ENCODE measurements at regions not wholly inside any gene's neighbourhood (a gene's known extent, or its start where the extent isn't known, plus 50 kb on each side); places are given as distances from the start of the nearest gene placed in this dataset.
A peak's percentile ranks its signal among the peaks of the same experiment; 100 is the strongest.

GRCh38 chr6:14310960-14311359, 193.4 kb downstream of the CD83 start:
- DNase-seq (ENCODE audit: low read depth, low spot score), result no peak
- Mint-ChIP-seq H3K4me1 (peaks cover 9% of the 10 kb centered on the region), H3K9me3 (peaks cover 7% of the 10 kb centered on the region), H3K36me3 (ENCODE audit: low read depth) (no peaks in the 10 kb centered on the region), H3K4me3 (no peak overlapping the region), H3K27ac (ENCODE audit: unreplicated experiment) (no peak overlapping the region), H3K27me3 (ENCODE audit: low read depth) (no peaks in the 10 kb centered on the region)
- no peak for TF ChIP-seq CTCF (conservative IDR thresholded peaks at IDR 0.05)

GRCh38 chr6:14312587-14312986, 195.0 kb downstream of the CD83 start:
- Mint-ChIP-seq H3K27ac (ENCODE audit: unreplicated experiment) (no peak overlapping the region), H3K27me3 (ENCODE audit: low read depth) (no peaks in the 10 kb centered on the region), H3K36me3 (ENCODE audit: low read depth) (no peaks in the 10 kb centered on the region), H3K4me3 (no peak overlapping the region), H3K9me3 (peaks cover 7% of the 10 kb centered on the region), H3K4me1 (peaks cover 13% of the 10 kb centered on the region)
- no peak for TF ChIP-seq CTCF (conservative IDR thresholded peaks at IDR 0.05)
- no peak for DNase-seq (ENCODE audit: low read depth, low spot score)

GRCh38 chr6:14313248-14313647, 195.7 kb downstream of the CD83 start:
- H3K4me1 Mint-ChIP-seq, result peaks cover 13% of the 10 kb centered on the region
- no peak for TF ChIP-seq CTCF (conservative IDR thresholded peaks at IDR 0.05)
- H3K27ac Mint-ChIP-seq (ENCODE audit: unreplicated experiment), result no peak overlapping the region
- no peaks in the 10 kb centered on the region for H3K27me3 Mint-ChIP-seq (ENCODE audit: low read depth)
- H3K4me3 Mint-ChIP-seq, result no peak overlapping the region
- peaks cover 7% of the 10 kb centered on the region for H3K9me3 Mint-ChIP-seq
- H3K36me3 Mint-ChIP-seq (ENCODE audit: low read depth), result no peaks in the 10 kb centered on the region
- DNase-seq (ENCODE audit: low read depth, low spot score), result no peak

- Mint-ChIP-seq H3K9me3 (peaks cover 7% of the 10 kb centered on the region), H3K4me1 (peaks cover 23% of the 10 kb centered on the region), H3K27ac (ENCODE audit: unreplicated experiment) (peak overlapping the region; percentile 79), H3K4me3 (no peak overlapping the region), H3K36me3 (ENCODE audit: low read depth) (no peaks in the 10 kb centered on the region), H3K27me3 (ENCODE audit: low read depth) (no peaks in the 10 kb centered on the region)
- no peak for DNase-seq (ENCODE audit: low read depth, low spot score)
- no peak for TF ChIP-seq CTCF (conservative IDR thresholded peaks at IDR 0.05)
Measured at GRCh38 chr6:14315353-14315752, 197.8 kb downstream of the CD83 start.

- Mint-ChIP-seq H3K4me3 (no peak overlapping the region), H3K9me3 (peaks cover 4% of the 10 kb centered on the region), H3K27me3 (ENCODE audit: low read depth) (no peaks in the 10 kb centered on the region), H3K4me1 (peaks cover 23% of the 10 kb centered on the region), H3K27ac (ENCODE audit: unreplicated experiment) (no peak overlapping the region), H3K36me3 (ENCODE audit: low read depth) (no peaks in the 10 kb centered on the region)
- peak; percentile 13 for TF ChIP-seq CTCF (conservative IDR thresholded peaks at IDR 0.05)
- DNase-seq (ENCODE audit: low read depth, low spot score), result no peak
Measured at GRCh38 chr6:14316651-14317386, 199.2 kb downstream of the CD83 start.
